GM12865 (cell line): ENCODE measurements at regions not wholly inside any gene's neighbourhood (a gene's known extent, or its start where the extent isn't known, plus 50 kb on each side); places are given as distances from the start of the nearest gene placed in this dataset.

ENCODE experiments used
- DNase-seq: peaks from one replicate; pipeline ENCODE4 v3.0.0; 2010; ENCODE audit warnings: low read depth
- H3K4me3 ChIP-seq: 2 replicates; pipeline ENCODE4 v1.5.1; 2011; ENCODE audit warnings: mild to moderate bottlenecking, low read depth, low read length, control low read depth
- TF ChIP-seq, protein P1 (sequence below): IDR thresholded peaks from 2 replicates; pipeline ENCODE4 v1.5.1; 2011; ENCODE audit warnings: low read length, control low read depth, low read depth, inconsistent platforms; ENCODE audit not compliant: insufficient read depth; ENCODE audit errors: missing control alignments

DNA sequence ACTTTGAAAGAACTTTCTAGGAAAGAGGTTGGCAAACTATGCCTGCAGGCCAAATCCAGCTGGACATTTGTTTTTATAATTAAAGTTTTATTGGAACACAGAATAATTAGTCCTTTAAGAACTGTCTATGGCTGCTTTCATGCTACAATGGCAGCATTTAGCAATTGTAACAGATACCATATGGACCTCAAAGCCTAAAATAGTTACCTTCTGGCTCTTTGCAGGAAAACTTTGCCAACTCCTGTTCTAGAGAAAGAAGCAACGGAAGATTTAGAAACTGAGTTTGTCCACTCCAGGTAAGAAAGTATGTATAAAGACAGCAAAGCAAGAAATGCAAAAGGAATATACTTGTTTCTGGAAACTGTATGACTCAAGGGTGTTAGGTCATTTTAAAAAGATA is 281.7 kb upstream of the TRPM3 start:
- no peak for DNase-seq
- TF ChIP-seq, protein P1, sequence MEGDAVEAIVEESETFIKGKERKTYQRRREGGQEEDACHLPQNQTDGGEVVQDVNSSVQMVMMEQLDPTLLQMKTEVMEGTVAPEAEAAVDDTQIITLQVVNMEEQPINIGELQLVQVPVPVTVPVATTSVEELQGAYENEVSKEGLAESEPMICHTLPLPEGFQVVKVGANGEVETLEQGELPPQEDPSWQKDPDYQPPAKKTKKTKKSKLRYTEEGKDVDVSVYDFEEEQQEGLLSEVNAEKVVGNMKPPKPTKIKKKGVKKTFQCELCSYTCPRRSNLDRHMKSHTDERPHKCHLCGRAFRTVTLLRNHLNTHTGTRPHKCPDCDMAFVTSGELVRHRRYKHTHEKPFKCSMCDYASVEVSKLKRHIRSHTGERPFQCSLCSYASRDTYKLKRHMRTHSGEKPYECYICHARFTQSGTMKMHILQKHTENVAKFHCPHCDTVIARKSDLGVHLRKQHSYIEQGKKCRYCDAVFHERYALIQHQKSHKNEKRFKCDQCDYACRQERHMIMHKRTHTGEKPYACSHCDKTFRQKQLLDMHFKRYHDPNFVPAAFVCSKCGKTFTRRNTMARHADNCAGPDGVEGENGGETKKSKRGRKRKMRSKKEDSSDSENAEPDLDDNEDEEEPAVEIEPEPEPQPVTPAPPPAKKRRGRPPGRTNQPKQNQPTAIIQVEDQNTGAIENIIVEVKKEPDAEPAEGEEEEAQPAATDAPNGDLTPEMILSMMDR = no peak
- no peak overlapping the region for H3K4me3 ChIP-seq

DNA sequence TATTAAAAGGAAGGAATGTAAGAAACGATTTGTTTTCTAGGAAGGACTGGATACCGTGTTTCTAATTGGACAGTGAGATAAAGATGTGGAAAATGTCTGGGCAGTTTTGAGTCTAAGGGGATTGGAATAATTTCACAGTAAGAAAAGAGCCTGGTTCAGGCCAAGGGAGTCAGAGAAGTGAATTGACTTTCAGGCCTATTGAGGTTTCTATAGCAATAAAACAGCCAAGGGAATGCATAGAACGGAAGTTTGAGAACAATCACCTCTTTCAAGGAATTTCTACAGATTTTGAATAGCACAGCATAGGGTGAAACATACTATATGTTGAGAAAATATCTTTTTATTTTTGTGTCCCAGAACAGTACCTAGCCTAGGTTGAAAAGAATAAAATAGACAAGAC is 271.6 kb upstream of the TRPM3 start:
- TF ChIP-seq, protein P1 = no peak
- no peak for DNase-seq

DNA sequence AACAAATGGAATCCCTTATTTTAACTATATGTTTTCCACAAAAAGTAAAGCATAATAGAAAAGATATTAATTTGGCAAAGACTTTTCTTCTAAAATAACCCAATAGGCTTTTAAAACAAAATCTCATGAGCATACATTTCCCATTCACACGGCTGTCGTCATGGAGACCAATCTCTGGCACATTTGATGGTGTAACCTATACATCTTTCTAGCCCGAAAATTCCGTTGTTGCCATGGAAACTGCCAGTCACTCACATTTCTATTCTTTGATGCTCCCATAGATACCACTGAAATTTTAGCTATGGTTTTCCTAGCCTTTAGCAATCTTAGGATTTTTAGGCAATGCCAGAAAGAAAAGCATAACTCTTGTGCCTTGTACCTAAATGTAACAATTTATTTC is 262.9 kb upstream of the TRPM3 start:
- DNase-seq = no peak
- no peak overlapping the region for H3K4me3 ChIP-seq
- TF ChIP-seq, protein P1 = no peak

More for the DNA sequence above, 271.6 kb upstream of the TRPM3 start:
- H3K4me3 ChIP-seq = no peak overlapping the region

DNA sequence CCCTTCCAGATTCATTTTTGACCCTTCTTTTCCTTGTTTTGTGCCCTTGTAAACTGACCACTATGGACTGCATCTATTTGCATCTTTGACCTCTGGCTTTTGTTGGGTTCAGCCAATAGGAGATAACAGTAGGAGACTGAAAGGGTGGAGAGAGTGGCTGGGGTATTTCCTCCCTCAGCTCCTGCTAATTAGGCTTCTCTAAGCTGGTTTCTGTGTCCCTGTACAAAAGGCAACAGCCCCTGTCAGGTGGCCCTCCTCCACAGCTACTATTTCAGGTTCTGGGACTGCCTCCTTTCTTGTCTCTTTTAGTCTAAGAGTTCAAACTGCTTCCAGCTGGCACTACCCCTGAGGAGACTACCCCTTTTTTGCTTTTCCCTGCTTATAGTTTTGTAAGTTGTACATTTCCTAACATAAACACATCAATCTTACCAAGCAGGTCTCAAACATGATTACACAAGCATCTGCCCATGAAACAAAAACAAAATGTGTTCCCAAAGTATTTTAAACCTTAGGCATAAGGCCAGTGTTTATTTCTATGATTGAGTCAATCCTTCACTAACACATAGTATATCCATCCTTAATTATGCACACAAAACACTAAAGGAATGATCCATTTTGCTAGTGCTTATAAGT is 262.0 kb upstream of the TRPM3 start:
- DNase-seq = no peak
- TF ChIP-seq, protein P1 = no peak
- no peak overlapping the region for H3K4me3 ChIP-seq

DNA sequence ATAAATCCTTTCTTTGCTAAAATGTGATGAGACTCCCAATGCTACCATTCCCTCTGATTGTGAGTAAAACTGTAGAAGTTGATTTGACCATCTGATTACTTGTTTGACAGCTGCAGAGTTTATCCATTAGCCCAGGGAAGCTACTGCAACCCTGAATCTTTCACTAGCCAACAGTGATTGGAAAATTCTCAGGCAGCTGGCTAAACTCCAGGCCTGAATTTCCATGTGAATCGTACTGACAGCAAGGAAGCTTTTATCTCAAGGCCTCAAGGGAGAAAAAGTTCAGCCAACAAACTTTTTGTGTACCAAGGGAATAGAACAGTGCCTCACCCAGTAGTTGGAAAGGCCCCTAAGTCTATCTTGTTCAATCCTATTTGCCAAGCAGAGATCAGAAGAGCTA is 246.7 kb upstream of the TRPM3 start:
- no peak overlapping the region for H3K4me3 ChIP-seq
- DNase-seq = no peak
- TF ChIP-seq, protein P1 = no peak

DNA sequence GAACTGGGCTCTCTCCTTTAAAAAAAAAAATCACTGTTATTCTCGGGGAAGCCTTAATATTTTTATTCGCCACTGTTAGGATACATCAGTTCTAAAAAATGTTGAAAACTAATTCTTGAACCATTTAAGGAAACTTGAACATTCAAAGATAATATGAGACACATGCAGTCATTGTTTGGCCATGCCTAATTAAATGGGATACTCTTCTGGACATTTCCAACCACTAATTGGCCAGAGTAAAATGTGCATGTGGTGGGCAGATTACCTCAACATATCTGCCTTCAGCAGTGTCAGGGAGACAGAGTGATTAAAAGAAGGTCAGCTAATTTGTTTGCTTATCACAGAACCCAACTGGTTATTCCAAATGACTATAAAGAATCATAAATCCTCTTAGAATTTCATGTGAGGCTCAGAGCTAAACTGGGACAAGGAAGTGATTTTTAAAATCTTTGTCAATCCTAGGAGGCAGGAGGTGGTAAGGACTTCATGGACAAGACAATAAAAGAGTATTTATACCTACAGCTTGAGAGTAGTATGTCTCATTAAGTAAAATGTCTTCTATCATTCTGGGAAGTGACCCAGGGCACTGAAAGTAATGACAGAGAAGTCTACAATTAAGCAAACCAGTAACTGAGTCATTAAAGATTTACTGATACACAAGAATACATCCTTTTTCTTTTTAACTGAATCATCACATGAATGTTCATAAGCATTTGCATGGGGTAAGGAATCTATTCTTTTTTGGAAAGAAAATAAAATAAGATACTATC is 242.9 kb upstream of the TRPM3 start:
- TF ChIP-seq, protein P1 = no peak
- H3K4me3 ChIP-seq = no peak overlapping the region
- DNase-seq = no peak
